K562 (cell line): ENCODE measurements at regions not wholly inside any gene's neighbourhood (a gene's known extent, or its start where the extent isn't known, plus 50 kb on each side); places are given as distances from the start of the nearest gene placed in this dataset.

Experiments
- ATAC-seq: fragments of 200-7000 bp; cut with Tn5 transposase; 3 replicates; pipeline ENCODE4 v1.9.1; 2020; ENCODE audit warnings: moderate library complexity
- BruUV-seq: library from RNA; stranded (reverse); fragments of 400-500 nt; replicated peaks from 2 replicates; lab custom pipeline; 2021; lab: Mats Ljungman, UMichigan
- CTCF ChIA-PET: fragments of 300-600 bp; formaldehyde crosslinking; extraction: SDS; loops from one replicate; lab custom pipeline; 2021; ENCODE audit warnings: low intra/inter-chr PET ratio; lab: Yijun Ruan, JAX
- POLR2A ChIA-PET: fragments of 300-600, 350-650 bp; sonication (Branson Sonifier 250); formaldehyde crosslinking; extraction: SDS; loops from one replicate; lab custom pipeline; 2021; ENCODE audit warnings: antibody characterized with exemption, inconsistent platforms; lab: Yijun Ruan, JAX
- DNase-seq, 4 experiments: peaks; one replicate each; pipeline versions ENCODE4 v3.0.0 to v3.0.0-alpha.2; 2011 to 2018; ENCODE audit warnings: low spot score in 3 of 4, mixed read lengths in 3 of 4; ENCODE audit errors: extremely low read depth in 1 of 4
- FAIRE-seq: peaks from 2 replicates; lab custom pipeline; 2011; peaks lifted over from hg19 to GRCh38; lab: Jason Lieb, UNC
- H2AFZ ChIP-seq: 2 replicates; pipeline ENCODE4 v1.6.0; 2011; ENCODE audit warnings: low read depth, low read length, control low read depth, inconsistent platforms
- H3K27ac ChIP-seq: fragments of 200-600 bp; 3 replicates; pipeline ENCODE4 v1.8.0; 2011; ENCODE audit warnings: low read depth, mild to moderate bottlenecking, control low read depth, inconsistent platforms, low read length, moderate library complexity, mixed read lengths; ENCODE audit errors: extremely low read depth
- H3K27me3 ChIP-seq, 2 experiments: fragments of 300-600 bp in 1 of 2; 2 replicates in 1 of 2; 3 replicates in 1 of 2; pipeline versions ENCODE4 v1.6.0 to v1.8.0; 2011; ENCODE audit warnings: inconsistent platforms in 2 of 2, low read length in 2 of 2, mild to moderate bottlenecking in 1 of 2, mixed read lengths in 1 of 2, moderate library complexity in 1 of 2; ENCODE audit not compliant: control insufficient read depth in 2 of 2, insufficient read depth in 2 of 2
- H3K36me3 ChIP-seq: fragments of 300-600 bp; 3 replicates; pipeline ENCODE4 v1.8.0; 2011; ENCODE audit warnings: mild to moderate bottlenecking, low read length, inconsistent platforms; ENCODE audit not compliant: control insufficient read depth, insufficient read depth
- H3K4me1 ChIP-seq, 2 experiments: fragments of 200-600 bp in 1 of 2; replicated peaks in 1 of 2; 2 replicates in 1 of 2; 3 replicates in 1 of 2; pipeline versions ENCODE4 v1.5.1 to v1.8.0; 2011; ENCODE audit warnings: inconsistent platforms in 2 of 2, low read length in 2 of 2, mild to moderate bottlenecking in 1 of 2, mixed read lengths in 1 of 2, moderate library complexity in 1 of 2; ENCODE audit not compliant: control insufficient read depth in 2 of 2, insufficient read depth in 2 of 2
- H3K4me2 ChIP-seq: 2 replicates; pipeline ENCODE4 v1.6.1; 2011; ENCODE audit warnings: low read length, control low read depth, inconsistent platforms, mixed read lengths; ENCODE audit not compliant: insufficient read depth
- H3K4me3 ChIP-seq: fragments of 200-600 bp; sonication (generic), shearing (Covaris generic); 2 replicates; pipeline ENCODE4 v1.5.1; 2016; ENCODE audit warnings: control low read depth, inconsistent platforms
- H3K79me2 ChIP-seq: fragments of 200-600 bp; 3 replicates; pipeline ENCODE4 v1.8.0; 2011; ENCODE audit warnings: low read length, inconsistent platforms; ENCODE audit not compliant: control insufficient read depth, insufficient read depth
- H3K9ac ChIP-seq, 2 experiments: 2 replicates each; pipeline versions ENCODE4 v1.6.0 to v1.6.1; 2011; ENCODE audit warnings: low read depth in 2 of 2, low read length in 2 of 2, control low read depth in 1 of 2, inconsistent platforms in 1 of 2, mild to moderate bottlenecking in 1 of 2, mixed read lengths in 1 of 2; ENCODE audit not compliant: insufficient read depth in 1 of 2
- H3K9me1 ChIP-seq: one replicate; pipeline ENCODE4 v1.6.0; 2011; ENCODE audit warnings: inconsistent platforms, mild to moderate bottlenecking, low read length, moderate library complexity; ENCODE audit not compliant: control insufficient read depth, insufficient read depth
- H3K9me3 ChIP-seq: replicated peaks from 2 replicates; pipeline ENCODE4 v1.5.1; 2011; ENCODE audit warnings: low read depth, low read length, inconsistent platforms; ENCODE audit not compliant: control insufficient read depth, insufficient read depth
- H4K20me1 ChIP-seq: replicated peaks from 2 replicates; pipeline ENCODE4 v1.6.1; 2011; ENCODE audit warnings: low read length, inconsistent platforms, mixed read lengths; ENCODE audit not compliant: control insufficient read depth, insufficient read depth
- EGR1 ChIP-seq: fragments of 450-650 bp; conservative IDR thresholded peaks from 2 replicates; pipeline ENCODE4 v1.6.1; 2017; ENCODE audit warnings: mild to moderate bottlenecking
- HMG20A ChIP-seq: fragments of 450-650 bp; formaldehyde crosslinking; conservative IDR thresholded peaks from 2 replicates; pipeline ENCODE4 v1.4.0; 2020; ENCODE audit warnings: mild to moderate bottlenecking, mixed read lengths
- MTA3 ChIP-seq: fragments of 450-650 bp; formaldehyde crosslinking; IDR thresholded peaks from 2 replicates; pipeline ENCODE4 v1.6.1; 2017; ENCODE audit warnings: mild to moderate bottlenecking, borderline replicate concordance
- ZBED1 ChIP-seq: IDR thresholded peaks from 2 replicates; pipeline ENCODE4 v1.6.1; 2014
- ZKSCAN8 ChIP-seq: fragments of 200-800 bp; sonication (Bioruptor generic); IDR thresholded peaks from 2 replicates; pipeline ENCODE4 v1.6.1; 2016; ENCODE audit warnings: missing genetic modification characterization, missing compliant biosample characterization
- ZNF121 ChIP-seq: sonication (generic); formaldehyde crosslinking; conservative IDR thresholded peaks from 2 replicates; pipeline ENCODE4 v1.8.0; 2022; ENCODE audit warnings: missing genetic modification reagents
- WGBS: fragments of 100-300 bp; shearing (Covaris generic); methylation state at CpG from one replicate; pipeline ENCODE4 v1.1.6; 2016; ENCODE audit warnings: low coverage, mixed read lengths; ENCODE audit not compliant: insufficient coverage; ENCODE audit errors: missing lambda C conversion rate; 5-methylcytosine and 5-hydroxymethylcytosine counted together
- in situ Hi-C: fragments of 300-500 bp; cut with MboI; formaldehyde crosslinking; loops from 4 replicates; pipeline ENCODE4 v1.15.0; 2018; ENCODE audit warnings: inconsistent platforms, mixed read lengths
- intact Hi-C: fragments of 100-400 bp; cut with micrococcal nuclease; formaldehyde crosslinking; loops from 2 replicates; pipeline ENCODE4 v1.14.2; 2022
- TF ChIP-seq, protein P1 (sequence below): fragments of 250-450 bp; sonication (Bioruptor Pico); IDR thresholded peaks from 2 replicates; pipeline ENCODE4 v1.4.0; 2020; ENCODE audit warnings: borderline replicate concordance

DNA sequence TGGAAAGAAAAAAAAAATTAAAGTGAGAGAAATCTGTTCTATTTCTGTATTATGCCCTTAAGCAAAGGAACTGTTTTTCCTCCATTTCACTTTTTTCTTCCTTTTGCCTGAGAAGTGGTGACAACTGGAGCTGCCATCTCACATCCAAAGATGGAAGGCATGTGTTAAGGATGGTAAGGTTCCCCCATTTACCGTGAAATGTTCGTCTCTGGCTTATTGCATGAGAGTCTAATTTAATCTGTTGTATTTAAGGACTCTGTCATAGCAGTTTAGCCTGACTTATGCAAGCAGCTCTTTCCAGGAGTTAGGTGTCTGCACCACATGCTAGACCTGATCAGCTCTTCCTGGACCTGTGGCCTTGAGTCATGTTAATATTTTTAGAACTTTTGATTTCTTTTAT lies 389.5 kb upstream of the MAP3K7 start (continued):
- TF ChIP-seq, protein P1, sequence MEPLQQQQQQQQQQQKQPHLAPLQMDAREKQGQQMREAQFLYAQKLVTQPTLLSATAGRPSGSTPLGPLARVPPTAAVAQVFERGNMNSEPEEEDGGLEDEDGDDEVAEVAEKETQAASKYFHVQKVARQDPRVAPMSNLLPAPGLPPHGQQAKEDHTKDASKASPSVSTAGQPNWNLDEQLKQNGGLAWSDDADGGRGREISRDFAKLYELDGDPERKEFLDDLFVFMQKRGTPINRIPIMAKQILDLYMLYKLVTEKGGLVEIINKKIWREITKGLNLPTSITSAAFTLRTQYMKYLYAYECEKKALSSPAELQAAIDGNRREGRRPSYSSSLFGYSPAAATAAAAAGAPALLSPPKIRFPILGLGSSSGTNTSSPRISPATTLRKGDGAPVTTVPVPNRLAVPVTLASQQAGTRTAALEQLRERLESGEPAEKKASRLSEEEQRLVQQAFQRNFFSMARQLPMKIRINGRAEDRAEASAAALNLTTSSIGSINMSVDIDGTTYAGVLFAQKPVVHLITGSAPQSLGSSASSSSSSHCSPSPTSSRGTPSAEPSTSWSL (CRISPR knock-in tag) = no peak

DNA sequence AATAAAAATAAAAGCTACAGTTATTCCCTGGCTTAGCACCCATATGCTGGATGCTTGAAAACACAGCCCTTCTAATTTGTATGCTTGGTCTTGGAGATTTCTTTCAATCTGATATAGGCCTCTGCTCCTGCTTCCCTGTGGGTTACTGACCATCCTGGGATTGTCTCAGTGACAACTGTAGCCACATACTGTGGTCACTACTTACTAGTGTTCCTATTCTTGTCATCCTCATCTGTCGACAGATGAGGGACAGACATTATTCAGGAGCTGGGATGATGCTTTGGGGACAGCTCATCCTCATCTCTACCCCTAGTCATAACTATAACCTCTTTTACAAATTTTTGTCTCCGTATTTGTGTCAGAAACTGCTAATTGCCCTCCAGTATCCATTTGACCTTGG lies 388.9 kb upstream of the MAP3K7 start:
- H3K4me1 ChIP-seq = no peaks in the 10 kb centered on the region
- no peak overlapping the region for H3K4me3 ChIP-seq
- no peaks in the 10 kb centered on the region for H3K36me3 ChIP-seq
- POLR2A ChIA-PET = no interaction called here
- WGBS = 0% methylated on average over 2 of the region's 2 CpGs
- H2AFZ ChIP-seq = no peak overlapping the region
- H3K4me2 ChIP-seq = no peak overlapping the region
- ATAC-seq = no peak
- no peak overlapping the region for H3K27ac ChIP-seq
- BruUV-seq = no TSS peak
- H3K9me1 ChIP-seq = no peaks in the 10 kb centered on the region
- FAIRE-seq = no peak
- no peaks in the 10 kb centered on the region for H4K20me1 ChIP-seq
- DNase-seq = no peak
- no peak overlapping the region for H3K9ac ChIP-seq
- in situ Hi-C loops (no loop called here), intact Hi-C loops (no loop called here)
- CTCF ChIA-PET = no interaction called here
- H3K27me3 ChIP-seq = no peaks in the 10 kb centered on the region
- no peaks in the 10 kb centered on the region for H3K79me2 ChIP-seq
- no peaks in the 10 kb centered on the region for H3K9me3 ChIP-seq
- TF ChIP-seq ZKSCAN8 (CRISPR knock-in tag) = no peak
- TF ChIP-seq HMG20A (CRISPR knock-in tag) = no peak
- TF ChIP-seq ZBED1 = no peak
- no peak for TF ChIP-seq MTA3
- no peak for TF ChIP-seq EGR1
- no peak for TF ChIP-seq ZNF121 (CRISPR knock-in tag)
